Smooth muscle cell (in vitro differentiated cells): ENCODE measurements at regions not wholly inside any gene's neighbourhood (a gene's known extent, or its start where the extent isn't known, plus 50 kb on each side); places are given as distances from the start of the nearest gene placed in this dataset.

Source experiments
- DNase-seq: peaks from one replicate; lab custom pipeline; 2025; ENCODE audit not compliant: unreplicated experiment; lab: John Stamatoyannopoulos, UW
- H2AFZ ChIP-seq: fragments of 200-600 bp; sonication (generic); 2 replicates; pipeline ENCODE4 v1.6.0; 2016; ENCODE audit warnings: antibody characterized with exemption, low read depth, mild to moderate bottlenecking
- H3F3A ChIP-seq: fragments of 200-600 bp; sonication (generic); 2 replicates; pipeline ENCODE4 v1.6.0; 2017; ENCODE audit warnings: antibody characterized with exemption, low read depth
- H3K27ac ChIP-seq: fragments of 200-600 bp; sonication (generic); 2 replicates; pipeline ENCODE4 v1.5.1; 2016; ENCODE audit warnings: low read depth, mild to moderate bottlenecking
- H3K27me3 ChIP-seq: fragments of 200-600 bp; sonication (generic); 2 replicates; pipeline ENCODE4 v1.6.1; 2016; ENCODE audit warnings: low read depth, mild to moderate bottlenecking
- H3K36me3 ChIP-seq: fragments of 200-600 bp; sonication (generic); 2 replicates; pipeline ENCODE4 v1.5.1; 2016; ENCODE audit warnings: low read depth
- H3K4me1 ChIP-seq: fragments of 200-600 bp; sonication (generic); 2 replicates; pipeline ENCODE4 v1.5.1; 2016; ENCODE audit warnings: low read depth
- H3K4me2 ChIP-seq: fragments of 200-600 bp; sonication (generic); 2 replicates; pipeline ENCODE4 v1.6.0; 2016; ENCODE audit warnings: mild to moderate bottlenecking
- H3K4me3 ChIP-seq: fragments of 200-600 bp; sonication (generic); 2 replicates; pipeline ENCODE4 v1.5.1; 2016; ENCODE audit warnings: mild to moderate bottlenecking
- H3K79me2 ChIP-seq: fragments of 200-600 bp; sonication (generic); 2 replicates; pipeline ENCODE4 v1.6.0; 2016; ENCODE audit warnings: low read depth, mild to moderate bottlenecking
- H3K9ac ChIP-seq: fragments of 200-600 bp; sonication (generic); 2 replicates; pipeline ENCODE4 v1.6.0; 2016; ENCODE audit warnings: low read depth
- H3K9me3 ChIP-seq: fragments of 200-600 bp; sonication (generic); replicated peaks from 2 replicates; pipeline ENCODE4 v1.5.1; 2016; ENCODE audit warnings: low read depth
- H4K20me1 ChIP-seq: fragments of 200-600 bp; sonication (generic); 2 replicates; pipeline ENCODE4 v1.6.0; 2016; ENCODE audit warnings: low read depth
- CTCF ChIP-seq: fragments of 200-600 bp; sonication (generic); IDR thresholded peaks from 2 replicates; pipeline ENCODE4 v1.5.1; 2017; ENCODE audit warnings: borderline replicate concordance, mild to moderate bottlenecking, antibody characterized with exemption; ENCODE audit not compliant: insufficient read depth, poor library complexity, severe bottlenecking
- WGBS: methylation state at CpG from one replicate; pipeline ENCODE4 v1.1.7; 2016; ENCODE audit warnings: low lambda C conversion rate; 5-methylcytosine and 5-hydroxymethylcytosine counted together

GRCh38 chr20:40368876-40369275, 320.2 kb downstream of the MAFB start:
- no peak for TF ChIP-seq CTCF
- Histone ChIP-seq H3K36me3 (no peaks in the 10 kb centered on the region), H2AFZ (no peak overlapping the region), H3K27me3 (no peaks in the 10 kb centered on the region), H3F3A (no peaks in the 10 kb centered on the region), H4K20me1 (no peaks in the 10 kb centered on the region), H3K9me3 (no peaks in the 10 kb centered on the region), H3K4me1 (no peaks in the 10 kb centered on the region), H3K79me2 (no peaks in the 10 kb centered on the region), H3K27ac (no peak overlapping the region), H3K9ac (no peak overlapping the region), H3K4me3 (no peak overlapping the region), H3K4me2 (no peak overlapping the region)
- DNase-seq: no peak

GRCh38 chr20:40361916-40362315, 327.1 kb downstream of the MAFB start:
- WGBS: 83% methylated on average over 1 of the region's 1 CpG
- Histone ChIP-seq H3K4me1 (no peaks in the 10 kb centered on the region), H3F3A (no peaks in the 10 kb centered on the region)

GRCh38 chr20:40359131-40359912, 329.7 kb downstream of the MAFB start:
- Histone ChIP-seq H3K9ac (no peak overlapping the region), H3K4me2 (no peak overlapping the region), H3K27me3 (no peaks in the 10 kb centered on the region), H3K9me3 (no peaks in the 10 kb centered on the region), H3K4me3 (no peak overlapping the region), H3K79me2 (no peaks in the 10 kb centered on the region), H4K20me1 (no peaks in the 10 kb centered on the region), H3K36me3 (no peaks in the 10 kb centered on the region), H3K27ac (no peak overlapping the region), H2AFZ (no peak overlapping the region), H3F3A (no peaks in the 10 kb centered on the region), H3K4me1 (no peaks in the 10 kb centered on the region)
- no peak for DNase-seq
- TF ChIP-seq CTCF: no peak
- 81% methylated on average over 5 of the region's 5 CpGs for WGBS

More at GRCh38 chr20:40361916-40362315, 327.1 kb downstream of the MAFB start:
- no peaks in the 10 kb centered on the region for H3K27me3 ChIP-seq
- no peak overlapping the region for H3K4me3 ChIP-seq
- H3K27ac ChIP-seq: no peak overlapping the region
- H3K9ac ChIP-seq: no peak overlapping the region
- H3K9me3 ChIP-seq: no peaks in the 10 kb centered on the region
- no peak overlapping the region for H2AFZ ChIP-seq
- H3K36me3 ChIP-seq: no peaks in the 10 kb centered on the region
- no peaks in the 10 kb centered on the region for H3K79me2 ChIP-seq
- TF ChIP-seq CTCF: no peak
- no peak overlapping the region for H3K4me2 ChIP-seq
- H4K20me1 ChIP-seq: no peaks in the 10 kb centered on the region
- DNase-seq: no peak

- no peaks in the 10 kb centered on the region for H3K36me3 ChIP-seq
- no peak overlapping the region for H3K27ac ChIP-seq
- H4K20me1 ChIP-seq: no peaks in the 10 kb centered on the region
- TF ChIP-seq CTCF: no peak
- H2AFZ ChIP-seq: no peak overlapping the region
- H3F3A ChIP-seq: no peaks in the 10 kb centered on the region
- DNase-seq: no peak
- no peak overlapping the region for H3K4me3 ChIP-seq
- no peak overlapping the region for H3K4me2 ChIP-seq
- no peaks in the 10 kb centered on the region for H3K27me3 ChIP-seq
- H3K9me3 ChIP-seq: no peaks in the 10 kb centered on the region
- H3K4me1 ChIP-seq: no peaks in the 10 kb centered on the region
- 92% methylated on average over 1 of the region's 1 CpG for WGBS
- H3K9ac ChIP-seq: no peak overlapping the region
- H3K79me2 ChIP-seq: no peaks in the 10 kb centered on the region
Observed at GRCh38 chr20:40354880-40355279, 334.2 kb downstream of the MAFB start.
